ENCODE measurements at regions not wholly inside any gene's neighbourhood (a gene's known extent, or its start where the extent isn't known, plus 50 kb on each side); places are given as distances from the start of the nearest gene placed in this dataset.

DNA sequence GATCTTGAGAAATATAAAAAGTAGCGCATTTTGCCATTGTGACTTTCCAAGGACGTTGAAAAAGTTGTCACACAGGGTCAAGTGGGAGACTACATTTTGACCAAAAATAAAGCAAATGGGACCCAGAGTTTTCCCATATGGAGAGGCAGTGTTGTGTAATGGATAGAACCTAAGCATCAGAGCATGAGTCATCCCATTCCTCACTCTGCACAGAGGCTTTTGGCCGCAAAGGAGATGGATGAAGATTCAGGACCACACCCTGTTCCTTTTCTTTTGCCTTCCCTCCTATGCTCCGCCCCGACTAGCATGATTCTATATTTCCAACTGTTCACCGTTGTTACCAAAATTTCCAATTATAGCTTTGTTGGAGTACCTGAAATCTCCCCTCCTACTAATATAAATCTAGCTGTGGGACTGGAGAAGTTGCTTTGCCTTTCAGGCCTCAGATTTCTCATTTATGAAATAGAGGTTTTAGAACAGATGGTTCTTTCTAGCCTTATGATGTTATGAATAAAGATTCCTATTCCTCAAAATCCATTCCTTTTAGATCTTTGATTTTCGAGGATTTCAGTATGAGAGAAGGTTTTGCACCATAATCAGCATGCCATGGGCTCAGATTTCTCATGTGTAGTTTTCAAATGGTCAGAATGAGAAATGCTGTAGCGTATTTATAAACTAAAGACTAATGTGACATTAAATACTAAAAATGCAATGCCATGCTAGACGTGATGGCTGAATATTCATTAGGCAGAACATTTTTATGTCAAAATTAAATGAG, 921.9 kb upstream of the TENM4 start:
- Histone ChIP-seq H3K27me3 (replicated peaks in 1 of 2; ENCODE audit: control insufficient read depth in 2 of 2, extremely low read depth in 1 of 2, insufficient read depth in 2 of 2, low read length in 1 of 2) (no peaks in the 10 kb centered on the region), H3K9me3 (no peaks in the 10 kb centered on the region), H3K27ac (ENCODE audit: low read length) (no peak overlapping the region), H3K4me3 (ENCODE audit: control insufficient read depth in 1 of 2, extremely low read depth in 1 of 2, low read length in 1 of 2) (no peak overlapping the region), H3K4me1 (ENCODE audit: control insufficient read depth in 1 of 2, extremely low read depth in 1 of 2, insufficient read depth in 2 of 2, low read length in 2 of 2) (no peaks in the 10 kb centered on the region), H3K36me3 (ENCODE audit: control insufficient read depth in 2 of 2, extremely low read depth in 1 of 2, insufficient read depth in 1 of 2, low read length in 1 of 2) (no peaks in the 10 kb centered on the region)
- ATAC-seq (replicated peaks in 1 of 4) = no peak
- Mint-ChIP-seq H3K4me1 (no peaks in the 10 kb centered on the region), H3K9me3 (peaks cover 9 to 24% (median 9%) of the 10 kb centered on the region in 3 donors), H3K27me3 (no peaks in the 10 kb centered on the region), H3K36me3 (no peaks in the 10 kb centered on the region), H3K27ac (no peak overlapping the region), H3K4me3 (no peak overlapping the region)
- CTCF ChIA-PET = no interaction called here
- no peak for DNase-seq
- POLR2A ChIA-PET = no interaction called here
- WGBS (ENCODE audit: insufficient coverage) = 70% methylated on average over 2 of the region's 9 CpGs

- DNase-seq = no peak
Measured at GRCh38 chr11:80355251-80355650, 914.4 kb upstream of the TENM4 start.

GRCh38 chr11:80350541-80350940, 909.7 kb upstream of the TENM4 start:
- Mint-ChIP-seq H3K36me3 (no peaks in the 10 kb centered on the region), H3K27ac (no peak overlapping the region), H3K9me3 (peaks cover 3 to 9% (median 5%) of the 10 kb centered on the region in 3 donors), H3K4me1 (no peaks in the 10 kb centered on the region), H3K27me3 (no peaks in the 10 kb centered on the region), H3K4me3 (no peak overlapping the region)
- Histone ChIP-seq H3K27ac (ENCODE audit: low read length) (no peak overlapping the region), H3K4me3 (ENCODE audit: control insufficient read depth in 1 of 2, extremely low read depth in 1 of 2, low read length in 1 of 2) (no peak overlapping the region), H3K36me3 (ENCODE audit: control insufficient read depth in 2 of 2, extremely low read depth in 1 of 2, insufficient read depth in 1 of 2, low read length in 1 of 2) (no peaks in the 10 kb centered on the region), H3K4me1 (ENCODE audit: control insufficient read depth in 1 of 2, extremely low read depth in 1 of 2, insufficient read depth in 2 of 2, low read length in 2 of 2) (no peaks in the 10 kb centered on the region), H3K9me3 (no peaks in the 10 kb centered on the region), H3K27me3 (replicated peaks in 1 of 2; ENCODE audit: control insufficient read depth in 2 of 2, extremely low read depth in 1 of 2, insufficient read depth in 2 of 2, low read length in 1 of 2) (no peaks in the 10 kb centered on the region)
- no CpG with 5 or more reads among the region's 3 CpGs for WGBS (ENCODE audit: insufficient coverage)
- CTCF ChIA-PET = no interaction called here
- ATAC-seq (replicated peaks in 1 of 4) = no peak
- POLR2A ChIA-PET = interaction anchor here in 1 of 2 donors (0.6 kb wide), 2 partner anchors 11 to 700 kb away, joined by 4 read pairs; no protein-coding TSS in a partner anchor
- DNase-seq = no peak

More at GRCh38 chr11:80355251-80355650, 914.4 kb upstream of the TENM4 start:
- no CpG with 5 or more reads among the region's 1 CpG for WGBS (ENCODE audit: insufficient coverage)
- Mint-ChIP-seq H3K27me3 (no peaks in the 10 kb centered on the region), H3K27ac (no peak overlapping the region), H3K36me3 (no peaks in the 10 kb centered on the region), H3K9me3 (peaks cover 4 to 12% (median 6%) of the 10 kb centered on the region in 3 donors), H3K4me1 (no peaks in the 10 kb centered on the region), H3K4me3 (no peak overlapping the region)
- Histone ChIP-seq H3K4me3 (ENCODE audit: control insufficient read depth in 1 of 2, extremely low read depth in 1 of 2, low read length in 1 of 2) (no peak overlapping the region), H3K36me3 (ENCODE audit: control insufficient read depth in 2 of 2, extremely low read depth in 1 of 2, insufficient read depth in 1 of 2, low read length in 1 of 2) (no peaks in the 10 kb centered on the region), H3K4me1 (ENCODE audit: control insufficient read depth in 1 of 2, extremely low read depth in 1 of 2, insufficient read depth in 2 of 2, low read length in 2 of 2) (no peaks in the 10 kb centered on the region), H3K9me3 (no peaks in the 10 kb centered on the region), H3K27me3 (replicated peaks in 1 of 2; ENCODE audit: control insufficient read depth in 2 of 2, extremely low read depth in 1 of 2, insufficient read depth in 2 of 2, low read length in 1 of 2) (no peaks in the 10 kb centered on the region), H3K27ac (ENCODE audit: low read length) (no peak overlapping the region)
- CTCF ChIA-PET = no interaction called here
- POLR2A ChIA-PET = no interaction called here
- no peak for ATAC-seq (replicated peaks in 1 of 4)

DNA sequence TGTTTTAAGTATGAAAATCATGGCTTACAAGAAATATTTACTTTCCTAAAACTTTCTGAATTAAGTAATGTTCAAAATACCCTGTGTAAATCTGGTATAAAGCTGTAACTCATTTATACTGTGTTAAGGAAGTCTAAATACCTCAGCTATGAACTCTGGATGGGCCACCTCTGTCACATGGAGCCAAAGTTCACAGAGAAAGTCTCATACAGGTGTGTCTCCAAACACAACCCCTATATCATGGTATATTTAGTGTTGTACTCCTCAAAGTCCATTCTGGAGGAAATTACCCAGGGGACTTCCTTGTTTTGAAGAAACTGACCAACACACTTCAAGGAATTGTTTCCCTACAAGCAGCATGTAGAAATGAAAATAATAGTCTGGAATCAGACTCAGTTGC, 909.2 kb upstream of the TENM4 start:
- Histone ChIP-seq H3K36me3 (ENCODE audit: control insufficient read depth in 2 of 2, extremely low read depth in 1 of 2, insufficient read depth in 1 of 2, low read length in 1 of 2) (no peaks in the 10 kb centered on the region), H3K27me3 (replicated peaks in 1 of 2; ENCODE audit: control insufficient read depth in 2 of 2, extremely low read depth in 1 of 2, insufficient read depth in 2 of 2, low read length in 1 of 2) (no peaks in the 10 kb centered on the region), H3K4me3 (ENCODE audit: control insufficient read depth in 1 of 2, extremely low read depth in 1 of 2, low read length in 1 of 2) (no peak overlapping the region), H3K27ac (ENCODE audit: low read length) (no peak overlapping the region), H3K9me3 (no peaks in the 10 kb centered on the region), H3K4me1 (ENCODE audit: control insufficient read depth in 1 of 2, extremely low read depth in 1 of 2, insufficient read depth in 2 of 2, low read length in 2 of 2) (no peaks in the 10 kb centered on the region)
- Mint-ChIP-seq H3K36me3 (no peaks in the 10 kb centered on the region), H3K4me1 (no peaks in the 10 kb centered on the region), H3K27ac (no peak overlapping the region), H3K9me3 (peaks cover 3 to 9% (median 5%) of the 10 kb centered on the region in 3 donors), H3K27me3 (no peaks in the 10 kb centered on the region), H3K4me3 (no peak overlapping the region)
- DNase-seq = no peak
- ChIA-PET CTCF (no interaction called here), POLR2A (no interaction called here)
- no peak for ATAC-seq (replicated peaks in 1 of 4)

GRCh38 chr11:80346353-80347059, 905.7 kb upstream of the TENM4 start:
- Histone ChIP-seq H3K9me3 (no peaks in the 10 kb centered on the region), H3K27ac (ENCODE audit: low read length) (no peak overlapping the region), H3K36me3 (ENCODE audit: control insufficient read depth in 2 of 2, extremely low read depth in 1 of 2, insufficient read depth in 1 of 2, low read length in 1 of 2) (no peaks in the 10 kb centered on the region), H3K27me3 (replicated peaks in 1 of 2; ENCODE audit: control insufficient read depth in 2 of 2, extremely low read depth in 1 of 2, insufficient read depth in 2 of 2, low read length in 1 of 2) (no peaks in the 10 kb centered on the region), H3K4me1 (ENCODE audit: control insufficient read depth in 1 of 2, extremely low read depth in 1 of 2, insufficient read depth in 2 of 2, low read length in 2 of 2) (no peaks in the 10 kb centered on the region), H3K4me3 (ENCODE audit: control insufficient read depth in 1 of 2, extremely low read depth in 1 of 2, low read length in 1 of 2) (no peak overlapping the region)
- Mint-ChIP-seq H3K36me3 (no peaks in the 10 kb centered on the region), H3K27me3 (no peaks in the 10 kb centered on the region), H3K4me1 (no peaks in the 10 kb centered on the region), H3K4me3 (no peak overlapping the region), H3K27ac (no peak overlapping the region), H3K9me3 (peaks cover 5 to 15% (median 8%) of the 10 kb centered on the region in 3 donors)
- 83% methylated on average over 5 of the region's 6 CpGs for WGBS (ENCODE audit: insufficient coverage)
- ATAC-seq (replicated peaks in 1 of 4) (no peak), DNase-seq (no peak)
- CTCF ChIA-PET = no interaction called here
- POLR2A ChIA-PET = no interaction called here

- H3K27ac ChIP-seq (ENCODE audit: low read length) = no peak overlapping the region
- H3K27me3 ChIP-seq (replicated peaks in 1 of 2; ENCODE audit: control insufficient read depth in 2 of 2, extremely low read depth in 1 of 2, insufficient read depth in 2 of 2, low read length in 1 of 2) = no peaks in the 10 kb centered on the region
- ChIA-PET CTCF (no interaction called here), POLR2A (no interaction called here)
- no peaks in the 10 kb centered on the region for H3K36me3 ChIP-seq (ENCODE audit: control insufficient read depth in 2 of 2, extremely low read depth in 1 of 2, insufficient read depth in 1 of 2, low read length in 1 of 2)
- H3K4me3 ChIP-seq (ENCODE audit: control insufficient read depth in 1 of 2, extremely low read depth in 1 of 2, low read length in 1 of 2) = no peak overlapping the region
- H3K4me3 Mint-ChIP-seq = no peak overlapping the region
- ATAC-seq (replicated peaks in 1 of 4) (no peak), DNase-seq (no peak)
- H3K27ac Mint-ChIP-seq = no peak overlapping the region
- H3K9me3 Mint-ChIP-seq = peaks cover 0 to 18% (median 8%) of the 10 kb centered on the region in 3 donors
- H3K9me3 ChIP-seq = no peaks in the 10 kb centered on the region
- H3K36me3 Mint-ChIP-seq = no peaks in the 10 kb centered on the region
- H3K27me3 Mint-ChIP-seq = no peaks in the 10 kb centered on the region
- H3K4me1 Mint-ChIP-seq = no peaks in the 10 kb centered on the region
- H3K4me1 ChIP-seq (ENCODE audit: control insufficient read depth in 1 of 2, extremely low read depth in 1 of 2, insufficient read depth in 2 of 2, low read length in 2 of 2) = no peaks in the 10 kb centered on the region
Measured at GRCh38 chr11:80343436-80343835, 902.6 kb upstream of the TENM4 start.
